Gastroesophageal sphincter (tissue), 4 donors: ENCODE measurements at regions not wholly inside any gene's neighbourhood (a gene's known extent, or its start where the extent isn't known, plus 50 kb on each side); places are given as distances from the start of the nearest gene placed in this dataset.

ENCODE experiments used
- ATAC-seq: fragments of 150-250 bp; one replicate; pipeline ENCODE4 v1.9.1; 2016; ENCODE audit warnings: mild to moderate bottlenecking, moderate library complexity
- H3K27ac ChIP-seq, 4 donors: fragments of 200-600 bp; sonication (generic) in 3 of 4; 1 replicate in 3 of 4; 2 replicates in 1 of 4; pipeline ENCODE4 v1.5.1; 2016 to 2019
- H3K27me3 ChIP-seq: fragments of 200-600 bp; sonication (generic); one replicate; pipeline ENCODE4 v1.5.1; 2019
- H3K36me3 ChIP-seq, 2 donors: fragments of 200-600 bp; sonication (generic); one replicate each; pipeline ENCODE4 v1.5.1; 2019; ENCODE audit warnings: control low read depth in 1 of 2
- H3K4me1 ChIP-seq, 3 donors: fragments of 200-600 bp; sonication (generic); 1 replicate in 2 of 3; 2 replicates in 1 of 3; pipeline ENCODE4 v1.5.1; 2016 to 2019; ENCODE audit warnings: control low read depth in 2 of 3
- H3K4me3 ChIP-seq, 2 donors: fragments of 200-600 bp; sonication (generic); one replicate each; pipeline ENCODE4 v1.5.1; 2019; ENCODE audit warnings: mild to moderate bottlenecking in 1 of 2, moderate library complexity in 1 of 2
- H3K9me3 ChIP-seq, 3 donors: fragments of 200-600 bp; sonication (generic); one replicate each; pipeline ENCODE4 v1.5.1; 2017 to 2019; ENCODE audit warnings: control low read depth in 2 of 3
- CTCF ChIP-seq, 4 experiments: fragments of 200-600 bp in 2 of 4; fragments of 450-650 bp in 2 of 4; sonication (generic) in 1 of 4; IDR thresholded peaks; one replicate each; pipeline ENCODE4 v1.5.1; 2017 to 2019; ENCODE audit warnings: antibody characterized with exemption in 4 of 4, mild to moderate bottlenecking in 2 of 4, moderate library complexity in 2 of 4
- EP300 ChIP-seq: sonication (generic); formaldehyde crosslinking; IDR thresholded peaks from one replicate; pipeline ENCODE4 v1.6.1; 2017; ENCODE audit warnings: antibody characterized with exemption, mild to moderate bottlenecking
- POLR2A ChIP-seq, 2 donors: fragments of 450-650 bp; IDR thresholded peaks; one replicate each; pipeline ENCODE4 v1.6.1; 2017; ENCODE audit warnings: antibody characterized with exemption in 2 of 2, mild to moderate bottlenecking in 2 of 2, moderate library complexity in 1 of 2
- POLR2AphosphoS5 ChIP-seq: sonication (generic); formaldehyde crosslinking; IDR thresholded peaks from one replicate; pipeline ENCODE4 v1.6.1; 2017; ENCODE audit warnings: antibody characterized with exemption
- WGBS, 2 donors: methylation state at CpG; one replicate each; pipeline ENCODE4 v1.1.5; 2018; ENCODE audit warnings: low coverage in 1 of 2; 5-methylcytosine and 5-hydroxymethylcytosine counted together

GRCh38 chr3:94778814-94779494 lies 716.1 kb downstream of the NSUN3 start:
- Histone ChIP-seq H3K9me3 (no peaks in the 10 kb centered on the region), H3K36me3 (no peaks in the 10 kb centered on the region), H3K4me3 (no peak overlapping the region), H3K27ac (no peak overlapping the region), H3K27me3 (no peaks in the 10 kb centered on the region), H3K4me1 (no peaks in the 10 kb centered on the region)
- no peak for ATAC-seq
- 89 to 92% methylated on average over 4 of the region's 4 CpGs for WGBS, 2 donors
- TF ChIP-seq EP300: no peak
- TF ChIP-seq CTCF (IDR thresholded peaks at IDR 0.05): no peak
- TF ChIP-seq POLR2AphosphoS5: no peak
- no peak for TF ChIP-seq POLR2A (IDR thresholded peaks at IDR 0.05)

- Histone ChIP-seq H3K36me3 (no peaks in the 10 kb centered on the region), H3K9me3 (no peaks in the 10 kb centered on the region), H3K4me1 (no peaks in the 10 kb centered on the region), H3K27me3 (no peaks in the 10 kb centered on the region), H3K4me3 (no peak overlapping the region), H3K27ac (no peak overlapping the region)
- 17 to 64% methylated on average over 1 of the region's 1 CpG for WGBS, 2 donors
- no peak for TF ChIP-seq EP300
- no peak for TF ChIP-seq CTCF (IDR thresholded peaks at IDR 0.05)
- TF ChIP-seq POLR2AphosphoS5: no peak
- TF ChIP-seq POLR2A (IDR thresholded peaks at IDR 0.05): no peak
- no peak for ATAC-seq
These were observed 716.8 kb downstream of the NSUN3 start for GRCh38 chr3:94779699-94780098.

DNA sequence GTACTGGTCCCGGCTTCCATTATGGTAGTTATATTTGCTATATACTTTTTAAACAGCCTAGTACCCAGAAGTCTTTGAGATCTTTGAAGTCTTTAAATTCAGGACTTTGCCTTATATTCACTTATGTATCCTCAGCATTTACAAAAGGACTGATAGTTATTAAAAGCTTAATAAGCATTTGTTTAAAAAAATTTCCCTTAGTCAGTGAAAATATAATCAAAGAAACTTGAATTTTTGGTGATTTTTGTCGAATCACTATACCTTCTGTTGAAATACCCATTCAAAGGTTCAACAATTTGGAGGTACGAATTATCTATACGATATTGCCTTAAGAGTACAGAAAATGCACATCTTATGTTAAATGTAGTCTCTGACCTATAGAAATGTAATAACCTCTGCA lies 721.4 kb downstream of the NSUN3 start:
- TF ChIP-seq EP300 (no peak), CTCF (IDR thresholded peaks at IDR 0.05) (no peak), POLR2AphosphoS5 (no peak), POLR2A (IDR thresholded peaks at IDR 0.05) (no peak)
- Histone ChIP-seq H3K4me1 (no peaks in the 10 kb centered on the region), H3K4me3 (no peak overlapping the region), H3K36me3 (no peaks in the 10 kb centered on the region), H3K9me3 (no peaks in the 10 kb centered on the region), H3K27ac (no peak overlapping the region), H3K27me3 (no peaks in the 10 kb centered on the region)
- ATAC-seq: no peak
- WGBS, 2 donors: 85 to 89% methylated on average over 4 of the region's 4 CpGs

DNA sequence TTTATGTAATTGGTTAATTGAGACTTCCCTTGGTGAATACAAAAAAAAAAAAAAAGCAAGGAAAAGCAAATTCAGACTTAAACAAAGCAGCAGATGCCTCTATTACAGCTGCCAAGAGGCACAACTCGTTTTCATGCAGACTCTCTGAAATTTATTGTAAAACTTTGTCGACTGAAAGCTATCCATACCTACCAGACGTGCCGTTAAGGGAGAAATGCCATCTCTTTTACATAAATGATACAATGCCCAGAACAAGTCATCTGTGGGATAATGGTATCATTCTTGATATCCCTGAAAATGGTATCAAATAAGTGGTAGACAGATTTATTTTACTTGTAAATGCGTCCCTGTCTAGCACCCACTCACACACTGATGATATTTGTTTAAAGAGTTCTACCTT lies 724.2 kb downstream of the NSUN3 start:
- H3K4me1 ChIP-seq: no peaks in the 10 kb centered on the region
- WGBS, 2 donors: 74 to 80% methylated on average over 5 of the region's 5 CpGs
- no peaks in the 10 kb centered on the region for H3K9me3 ChIP-seq
- no peak overlapping the region for H3K27ac ChIP-seq
- no peaks in the 10 kb centered on the region for H3K36me3 ChIP-seq
- no peaks in the 10 kb centered on the region for H3K27me3 ChIP-seq
- TF ChIP-seq POLR2AphosphoS5: no peak
- no peak for TF ChIP-seq POLR2A (IDR thresholded peaks at IDR 0.05)
- TF ChIP-seq EP300: no peak
- TF ChIP-seq CTCF (IDR thresholded peaks at IDR 0.05): no peak
- H3K4me3 ChIP-seq: no peak overlapping the region
- no peak for ATAC-seq

- Histone ChIP-seq H3K4me1 (no peaks in the 10 kb centered on the region), H3K27me3 (no peaks in the 10 kb centered on the region), H3K27ac (no peak overlapping the region), H3K36me3 (no peaks in the 10 kb centered on the region), H3K9me3 (no peaks in the 10 kb centered on the region), H3K4me3 (no peak overlapping the region)
- TF ChIP-seq CTCF (IDR thresholded peaks at IDR 0.05) (no peak), POLR2A (IDR thresholded peaks at IDR 0.05) (no peak), POLR2AphosphoS5 (no peak), EP300 (no peak)
- ATAC-seq: no peak
- WGBS, 2 donors: 0 to 19% methylated on average over 1 of the region's 1 CpG
These were observed 724.9 kb downstream of the NSUN3 start for GRCh38 chr3:94787734-94788270.
